Liver (tissue), 8 donors: ENCODE measurements at regions not wholly inside any gene's neighbourhood (a gene's known extent, or its start where the extent isn't known, plus 50 kb on each side); places are given as distances from the start of the nearest gene placed in this dataset.

Experiments used
- DNase-seq: peaks from one replicate; pipeline ENCODE4 v3.0.0-alpha.2; 2017; ENCODE audit warnings: low spot score
- H3K27ac ChIP-seq, 2 donors: one replicate each; pipeline ENCODE4 v1.7.0; 2013; ENCODE audit warnings: inconsistent platforms in 2 of 2, low read length in 2 of 2, control low read depth in 1 of 2, low read depth in 1 of 2, mild to moderate bottlenecking in 1 of 2
- H3K27me3 ChIP-seq, 4 donors: one replicate each; pipeline versions ENCODE4 v1.6.1 to v1.7.0; 2013; ENCODE audit warnings: low read length in 3 of 4, inconsistent platforms in 1 of 4, mild to moderate bottlenecking in 1 of 4, moderate library complexity in 1 of 4; ENCODE audit not compliant: control insufficient read depth in 4 of 4, insufficient read depth in 4 of 4
- H3K36me3 ChIP-seq, 4 donors: one replicate each; pipeline versions ENCODE4 v1.6.1 to v1.7.0; 2013; ENCODE audit warnings: low read length in 3 of 4, mild to moderate bottlenecking in 3 of 4, low read depth in 1 of 4, moderate library complexity in 1 of 4; ENCODE audit not compliant: control insufficient read depth in 4 of 4, insufficient read depth in 3 of 4
- H3K4me1 ChIP-seq, 4 donors: one replicate each; pipeline versions ENCODE4 v1.6.1 to v1.7.0; 2013; ENCODE audit warnings: low read length in 3 of 4, mild to moderate bottlenecking in 3 of 4, moderate library complexity in 1 of 4; ENCODE audit not compliant: control insufficient read depth in 4 of 4, insufficient read depth in 4 of 4
- H3K4me3 ChIP-seq, 3 donors: one replicate each; pipeline versions ENCODE4 v1.6.1 to v1.7.0; 2013; ENCODE audit warnings: low read length in 3 of 3, control low read depth in 1 of 3, low read depth in 1 of 3, mild to moderate bottlenecking in 1 of 3
- H3K9ac ChIP-seq, 2 donors: one replicate each; pipeline ENCODE4 v1.7.0; 2013; ENCODE audit warnings: low read length in 2 of 2, mild to moderate bottlenecking in 2 of 2, moderate library complexity in 2 of 2, control low read depth in 1 of 2, low read depth in 1 of 2
- H3K9me3 ChIP-seq, 4 donors: one replicate each; pipeline versions ENCODE4 v1.6.1 to v1.7.0; 2013; ENCODE audit warnings: low read length in 3 of 4; ENCODE audit not compliant: control insufficient read depth in 4 of 4
- EGR1 ChIP-seq, 2 donors: IDR thresholded peaks; 2 replicates each; pipeline ENCODE4 v1.6.1; 2016 to 2018; ENCODE audit warnings: antibody characterized with exemption in 2 of 2, low read depth in 2 of 2
- FOXA1 ChIP-seq: IDR thresholded peaks from 2 replicates; pipeline ENCODE4 v1.6.1; 2016; ENCODE audit warnings: antibody characterized with exemption
- FOXA2 ChIP-seq: IDR thresholded peaks from 2 replicates; pipeline ENCODE4 v1.6.1; 2016; ENCODE audit warnings: antibody characterized with exemption
- GABPA ChIP-seq, 2 donors: IDR thresholded peaks in 1 of 2; conservative IDR thresholded peaks in 1 of 2; 2 replicates each; pipeline ENCODE4 v1.6.1; 2016; ENCODE audit warnings: antibody characterized with exemption in 2 of 2, mild to moderate bottlenecking in 1 of 2, moderate library complexity in 1 of 2
- HNF4A ChIP-seq, 2 donors: conservative IDR thresholded peaks; 2 replicates each; pipeline ENCODE4 v1.6.1; 2016; ENCODE audit warnings: antibody characterized with exemption in 2 of 2, mild to moderate bottlenecking in 2 of 2
- HNF4G ChIP-seq: IDR thresholded peaks from 2 replicates; pipeline ENCODE4 v1.6.1; 2016; ENCODE audit warnings: antibody characterized with exemption
- JUND ChIP-seq, 2 donors: IDR thresholded peaks; 2 replicates each; pipeline ENCODE4 v1.6.1; 2016; ENCODE audit warnings: antibody characterized with exemption in 2 of 2
- NR2F2 ChIP-seq: IDR thresholded peaks from 2 replicates; pipeline ENCODE4 v1.6.1; 2016; ENCODE audit warnings: antibody characterized with exemption
- RAD21 ChIP-seq, 2 donors: IDR thresholded peaks; 2 replicates each; pipeline ENCODE4 v1.6.1; 2016; ENCODE audit warnings: antibody characterized with exemption in 2 of 2, mild to moderate bottlenecking in 2 of 2
- RXRA ChIP-seq, 2 donors: IDR thresholded peaks; 2 replicates each; pipeline ENCODE4 v1.6.1; 2017 to 2018; ENCODE audit warnings: antibody characterized with exemption in 2 of 2, mild to moderate bottlenecking in 1 of 2
- SP1 ChIP-seq: IDR thresholded peaks from 2 replicates; pipeline ENCODE4 v1.6.1; 2018; ENCODE audit warnings: antibody characterized with exemption, mild to moderate bottlenecking
- TAF1 ChIP-seq: conservative IDR thresholded peaks from 2 replicates; pipeline ENCODE4 v1.6.1; 2016; ENCODE audit warnings: antibody characterized with exemption, mild to moderate bottlenecking
- YY1 ChIP-seq: IDR thresholded peaks from 2 replicates; pipeline ENCODE4 v1.6.1; 2016; ENCODE audit warnings: antibody characterized with exemption, mild to moderate bottlenecking
- WGBS: extraction: QIAGEN DNeasy Blood & Tissue Kit; methylation state at CpG from one replicate; pipeline ENCODE4 v1.1.7; 2013; 5-methylcytosine and 5-hydroxymethylcytosine counted together
- TF ChIP-seq, protein P1 (sequence below): IDR thresholded peaks from 2 replicates; pipeline ENCODE4 v1.6.1; 2016; ENCODE audit warnings: antibody characterized with exemption
- TF ChIP-seq, protein P2 (sequence below): fragments of 150-350 bp; IDR thresholded peaks from 2 replicates; pipeline ENCODE4 v1.5.1; 2017; ENCODE audit warnings: improper control_type of control experiment, low read depth, low read length; ENCODE audit not compliant: missing input control
- TF ChIP-seq, protein P3 (sequence below): IDR thresholded peaks from 2 replicates; pipeline ENCODE4 v1.6.1; 2016; ENCODE audit warnings: antibody characterized with exemption
- TF ChIP-seq, protein P4 (sequence below): IDR thresholded peaks from 2 replicates; pipeline ENCODE4 v1.6.1; 2016; ENCODE audit warnings: antibody characterized with exemption
- TF ChIP-seq, protein P5 (sequence below): IDR thresholded peaks from 2 replicates; pipeline ENCODE4 v1.6.1; 2016; ENCODE audit warnings: antibody characterized with exemption, mild to moderate bottlenecking
- donor health status: healthy.
- donor health status: healthy.
- donor health status: healthy.
- donor health status: healthy.
- donor health status: healthy.

DNA sequence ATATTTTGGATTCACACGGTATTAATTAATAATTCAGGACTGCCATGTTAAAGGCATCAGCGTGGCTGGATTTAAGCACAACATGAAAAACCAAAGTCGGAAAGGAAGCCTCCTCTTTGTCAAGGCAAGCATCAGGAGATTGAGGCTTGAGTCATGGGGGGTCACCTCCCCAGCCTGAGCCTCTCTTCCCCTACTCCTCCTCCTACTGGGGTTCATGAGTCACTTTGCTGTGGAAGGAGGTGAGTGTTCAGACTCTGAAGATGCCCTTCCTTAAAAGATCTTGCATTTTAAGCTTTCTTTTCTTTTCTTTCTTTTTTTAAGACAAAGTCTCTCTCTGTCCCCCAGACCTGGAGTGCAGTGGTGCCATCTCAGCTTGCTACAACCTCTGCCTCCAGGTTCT, 235.3 kb upstream of the USP9Y start:
- H3K4me1 ChIP-seq = no peaks in the 10 kb centered on the region
- no peaks in the 10 kb centered on the region for H3K9me3 ChIP-seq
- TF ChIP-seq, protein P1, sequence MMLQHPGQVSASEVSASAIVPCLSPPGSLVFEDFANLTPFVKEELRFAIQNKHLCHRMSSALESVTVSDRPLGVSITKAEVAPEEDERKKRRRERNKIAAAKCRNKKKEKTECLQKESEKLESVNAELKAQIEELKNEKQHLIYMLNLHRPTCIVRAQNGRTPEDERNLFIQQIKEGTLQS = no peak
- no peak for TF ChIP-seq HNF4G
- TF ChIP-seq RXRA (IDR thresholded peaks at IDR 0.05) = no peak
- TF ChIP-seq HNF4A (conservative IDR thresholded peaks at IDR 0.05) = no peak
- no peak for TF ChIP-seq RAD21 (IDR thresholded peaks at IDR 0.05)
- TF ChIP-seq YY1 = no peak
- TF ChIP-seq FOXA2 = no peak
- no peak for TF ChIP-seq TAF1
- no peak for TF ChIP-seq SP1
- no peak for TF ChIP-seq JUND (IDR thresholded peaks at IDR 0.05)
- TF ChIP-seq, protein P2, sequence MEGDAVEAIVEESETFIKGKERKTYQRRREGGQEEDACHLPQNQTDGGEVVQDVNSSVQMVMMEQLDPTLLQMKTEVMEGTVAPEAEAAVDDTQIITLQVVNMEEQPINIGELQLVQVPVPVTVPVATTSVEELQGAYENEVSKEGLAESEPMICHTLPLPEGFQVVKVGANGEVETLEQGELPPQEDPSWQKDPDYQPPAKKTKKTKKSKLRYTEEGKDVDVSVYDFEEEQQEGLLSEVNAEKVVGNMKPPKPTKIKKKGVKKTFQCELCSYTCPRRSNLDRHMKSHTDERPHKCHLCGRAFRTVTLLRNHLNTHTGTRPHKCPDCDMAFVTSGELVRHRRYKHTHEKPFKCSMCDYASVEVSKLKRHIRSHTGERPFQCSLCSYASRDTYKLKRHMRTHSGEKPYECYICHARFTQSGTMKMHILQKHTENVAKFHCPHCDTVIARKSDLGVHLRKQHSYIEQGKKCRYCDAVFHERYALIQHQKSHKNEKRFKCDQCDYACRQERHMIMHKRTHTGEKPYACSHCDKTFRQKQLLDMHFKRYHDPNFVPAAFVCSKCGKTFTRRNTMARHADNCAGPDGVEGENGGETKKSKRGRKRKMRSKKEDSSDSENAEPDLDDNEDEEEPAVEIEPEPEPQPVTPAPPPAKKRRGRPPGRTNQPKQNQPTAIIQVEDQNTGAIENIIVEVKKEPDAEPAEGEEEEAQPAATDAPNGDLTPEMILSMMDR = no peak
- TF ChIP-seq, protein P3, sequence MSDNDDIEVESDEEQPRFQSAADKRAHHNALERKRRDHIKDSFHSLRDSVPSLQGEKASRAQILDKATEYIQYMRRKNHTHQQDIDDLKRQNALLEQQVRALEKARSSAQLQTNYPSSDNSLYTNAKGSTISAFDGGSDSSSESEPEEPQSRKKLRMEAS = no peak
- TF ChIP-seq, protein P4, sequence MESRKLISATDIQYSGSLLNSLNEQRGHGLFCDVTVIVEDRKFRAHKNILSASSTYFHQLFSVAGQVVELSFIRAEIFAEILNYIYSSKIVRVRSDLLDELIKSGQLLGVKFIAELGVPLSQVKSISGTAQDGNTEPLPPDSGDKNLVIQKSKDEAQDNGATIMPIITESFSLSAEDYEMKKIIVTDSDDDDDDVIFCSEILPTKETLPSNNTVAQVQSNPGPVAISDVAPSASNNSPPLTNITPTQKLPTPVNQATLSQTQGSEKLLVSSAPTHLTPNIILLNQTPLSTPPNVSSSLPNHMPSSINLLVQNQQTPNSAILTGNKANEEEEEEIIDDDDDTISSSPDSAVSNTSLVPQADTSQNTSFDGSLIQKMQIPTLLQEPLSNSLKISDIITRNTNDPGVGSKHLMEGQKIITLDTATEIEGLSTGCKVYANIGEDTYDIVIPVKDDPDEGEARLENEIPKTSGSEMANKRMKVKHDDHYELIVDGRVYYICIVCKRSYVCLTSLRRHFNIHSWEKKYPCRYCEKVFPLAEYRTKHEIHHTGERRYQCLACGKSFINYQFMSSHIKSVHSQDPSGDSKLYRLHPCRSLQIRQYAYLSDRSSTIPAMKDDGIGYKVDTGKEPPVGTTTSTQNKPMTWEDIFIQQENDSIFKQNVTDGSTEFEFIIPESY = no peak
- no peak for TF ChIP-seq FOXA1
- TF ChIP-seq, protein P5, sequence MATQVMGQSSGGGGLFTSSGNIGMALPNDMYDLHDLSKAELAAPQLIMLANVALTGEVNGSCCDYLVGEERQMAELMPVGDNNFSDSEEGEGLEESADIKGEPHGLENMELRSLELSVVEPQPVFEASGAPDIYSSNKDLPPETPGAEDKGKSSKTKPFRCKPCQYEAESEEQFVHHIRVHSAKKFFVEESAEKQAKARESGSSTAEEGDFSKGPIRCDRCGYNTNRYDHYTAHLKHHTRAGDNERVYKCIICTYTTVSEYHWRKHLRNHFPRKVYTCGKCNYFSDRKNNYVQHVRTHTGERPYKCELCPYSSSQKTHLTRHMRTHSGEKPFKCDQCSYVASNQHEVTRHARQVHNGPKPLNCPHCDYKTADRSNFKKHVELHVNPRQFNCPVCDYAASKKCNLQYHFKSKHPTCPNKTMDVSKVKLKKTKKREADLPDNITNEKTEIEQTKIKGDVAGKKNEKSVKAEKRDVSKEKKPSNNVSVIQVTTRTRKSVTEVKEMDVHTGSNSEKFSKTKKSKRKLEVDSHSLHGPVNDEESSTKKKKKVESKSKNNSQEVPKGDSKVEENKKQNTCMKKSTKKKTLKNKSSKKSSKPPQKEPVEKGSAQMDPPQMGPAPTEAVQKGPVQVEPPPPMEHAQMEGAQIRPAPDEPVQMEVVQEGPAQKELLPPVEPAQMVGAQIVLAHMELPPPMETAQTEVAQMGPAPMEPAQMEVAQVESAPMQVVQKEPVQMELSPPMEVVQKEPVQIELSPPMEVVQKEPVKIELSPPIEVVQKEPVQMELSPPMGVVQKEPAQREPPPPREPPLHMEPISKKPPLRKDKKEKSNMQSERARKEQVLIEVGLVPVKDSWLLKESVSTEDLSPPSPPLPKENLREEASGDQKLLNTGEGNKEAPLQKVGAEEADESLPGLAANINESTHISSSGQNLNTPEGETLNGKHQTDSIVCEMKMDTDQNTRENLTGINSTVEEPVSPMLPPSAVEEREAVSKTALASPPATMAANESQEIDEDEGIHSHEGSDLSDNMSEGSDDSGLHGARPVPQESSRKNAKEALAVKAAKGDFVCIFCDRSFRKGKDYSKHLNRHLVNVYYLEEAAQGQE = no peak
- no peak for TF ChIP-seq EGR1 (IDR thresholded peaks at IDR 0.05; ENCODE audit: low read depth in 2 of 2)
- 88% methylated on average over 3 of the region's 3 CpGs for WGBS
- no peak overlapping the region for H3K27ac ChIP-seq
- no peak overlapping the region for H3K4me3 ChIP-seq
- H3K36me3 ChIP-seq = no peaks in the 10 kb centered on the region
- DNase-seq = no peak
- no peak overlapping the region for H3K9ac ChIP-seq
- no peaks in the 10 kb centered on the region for H3K27me3 ChIP-seq

DNA sequence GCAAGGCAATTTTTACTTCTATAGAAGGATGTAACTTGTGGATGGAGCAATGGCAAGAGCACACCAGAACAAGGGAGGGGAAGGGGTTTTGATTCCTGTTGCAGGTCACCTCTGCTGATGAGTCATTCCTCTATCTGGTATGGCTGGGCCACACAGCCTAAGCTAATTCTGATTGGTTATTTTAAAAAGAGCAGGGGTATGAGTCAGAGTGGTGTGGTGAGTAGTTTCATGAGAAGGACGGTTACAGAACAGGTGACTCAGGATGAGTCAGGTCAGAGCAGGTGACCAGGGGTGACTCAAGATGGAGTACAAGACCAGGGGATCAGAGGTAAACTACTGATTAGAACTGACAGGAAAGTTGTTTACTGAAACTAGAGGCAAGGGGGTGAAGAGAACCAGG, 231.9 kb upstream of the USP9Y start:
- H3K4me1 ChIP-seq = no peaks in the 10 kb centered on the region
- H3K36me3 ChIP-seq = no peaks in the 10 kb centered on the region
- DNase-seq = no peak
- WGBS = 76% methylated on average over 1 of the region's 1 CpG
- no peaks in the 10 kb centered on the region for H3K27me3 ChIP-seq
- no peaks in the 10 kb centered on the region for H3K9me3 ChIP-seq
- H3K9ac ChIP-seq = no peak overlapping the region
- no peak overlapping the region for H3K27ac ChIP-seq
- no peak overlapping the region for H3K4me3 ChIP-seq
- no peak for TF ChIP-seq YY1
- no peak for TF ChIP-seq JUND (IDR thresholded peaks at IDR 0.05)
- TF ChIP-seq, protein P5 = no peak
- TF ChIP-seq, protein P3 = no peak
- no peak for TF ChIP-seq FOXA2
- TF ChIP-seq GABPA (IDR thresholded peaks at IDR 0.05 in 1 of 2, conservative IDR thresholded peaks at IDR 0.05 in 1 of 2) = no peak
- TF ChIP-seq NR2F2 = no peak
- TF ChIP-seq, protein P1 = no peak
- no peak for TF ChIP-seq HNF4A (conservative IDR thresholded peaks at IDR 0.05)
- TF ChIP-seq, protein P4 = no peak
- TF ChIP-seq HNF4G = no peak
- TF ChIP-seq SP1 = no peak
- no peak for TF ChIP-seq RXRA (IDR thresholded peaks at IDR 0.05)
